ENCODE measurements at regions not wholly inside any gene's neighbourhood (a gene's known extent, or its start where the extent isn't known, plus 50 kb on each side); places are given as distances from the start of the nearest gene placed in this dataset.

GRCh38 chr10:118805146-118805545 lies 50.4 kb upstream of the CACUL1 start:
- Histone ChIP-seq H3K9me3 (no peaks in the 10 kb centered on the region), H3K27me3 (no peaks in the 10 kb centered on the region), H3K27ac (no peak overlapping the region), H3K4me3 (no peak overlapping the region), H3K4me1 (no peaks in the 10 kb centered on the region), H3K36me3 (replicated peaks in 1 of 2; ENCODE audit: insufficient read depth in 1 of 2, low read depth in 2 of 2) (no peaks in the 10 kb centered on the region)
- intact Hi-C loops (cut with DNase I), result no loop called here
- WGBS, 2 donors, result 89 to 91% methylated on average over 9 of the region's 9 CpGs
- ATAC-seq (no peak), DNase-seq (no peak)
- no peak for TF ChIP-seq POLR2A (IDR thresholded peaks at IDR 0.05)
- TF ChIP-seq CTCF (IDR thresholded peaks at IDR 0.05), result no peak

GRCh38 chr10:118807512-118808305 lies 52.9 kb upstream of the CACUL1 start:
- no peak for ATAC-seq
- no peaks in the 10 kb centered on the region for H3K9me3 ChIP-seq
- TF ChIP-seq CTCF (IDR thresholded peaks at IDR 0.05), result no peak
- TF ChIP-seq POLR2A (IDR thresholded peaks at IDR 0.05), result no peak
- 78 to 81% methylated on average over 13 of the region's 13 CpGs for WGBS, 2 donors
- no peaks in the 10 kb centered on the region for H3K4me1 ChIP-seq
- no peaks in the 10 kb centered on the region for H3K27me3 ChIP-seq
- no peaks in the 10 kb centered on the region for H3K36me3 ChIP-seq (replicated peaks in 1 of 2; ENCODE audit: insufficient read depth in 1 of 2, low read depth in 2 of 2)
- H3K27ac ChIP-seq, result no peak overlapping the region
- intact Hi-C loops (cut with DNase I), result no loop called here
- no peak overlapping the region for H3K4me3 ChIP-seq
- DNase-seq, result no peak

GRCh38 chr10:118808601-118809356 lies 54.0 kb upstream of the CACUL1 start:
- Histone ChIP-seq H3K4me3 (no peak overlapping the region), H3K9me3 (no peaks in the 10 kb centered on the region), H3K4me1 (no peaks in the 10 kb centered on the region), H3K27ac (no peak overlapping the region), H3K27me3 (no peaks in the 10 kb centered on the region), H3K36me3 (replicated peaks in 1 of 2; ENCODE audit: insufficient read depth in 1 of 2, low read depth in 2 of 2) (no peaks in the 10 kb centered on the region)
- ATAC-seq, result no peak
- no peak for DNase-seq
- TF ChIP-seq CTCF (IDR thresholded peaks at IDR 0.05) (no peak), POLR2A (IDR thresholded peaks at IDR 0.05) (no peak)
- intact Hi-C loops (cut with DNase I), result no loop called here
- 71 to 83% methylated on average over 12 to 21 of the region's 21 CpGs for WGBS, 2 donors

GRCh38 chr10:118809357-118810220 lies 54.8 kb upstream of the CACUL1 start:
- no peaks in the 10 kb centered on the region for H3K4me1 ChIP-seq
- 68 to 74% methylated on average over 14 to 19 of the region's 20 CpGs for WGBS, 2 donors
- no peak for DNase-seq
- intact Hi-C loops (cut with DNase I), result no loop called here
- ATAC-seq, result no peak
- H3K36me3 ChIP-seq (replicated peaks in 1 of 2; ENCODE audit: insufficient read depth in 1 of 2, low read depth in 2 of 2), result no peaks in the 10 kb centered on the region
- TF ChIP-seq CTCF (IDR thresholded peaks at IDR 0.05), result no peak
- no peak for TF ChIP-seq POLR2A (IDR thresholded peaks at IDR 0.05)
- no peaks in the 10 kb centered on the region for H3K27me3 ChIP-seq
- H3K9me3 ChIP-seq, result no peaks in the 10 kb centered on the region
- no peak overlapping the region for H3K27ac ChIP-seq
- H3K4me3 ChIP-seq, result no peak overlapping the region
